ENCODE measurements at regions not wholly inside any gene's neighbourhood (a gene's known extent, or its start where the extent isn't known, plus 50 kb on each side); places are given as distances from the start of the nearest gene placed in this dataset.

- TF ChIP-seq POLR2AphosphoS5 (IDR thresholded peaks at IDR 0.05) (no peak), CTCF (IDR thresholded peaks at IDR 0.05) (no peak), POLR2A (IDR thresholded peaks at IDR 0.05) (no peak)
These were observed 159.9 kb upstream of the TMEFF2 start for GRCh38 chr2:192354512-192355244.

All from breast epithelium (tissue), 3 donors.